Thymus (tissue), 11 donors: ENCODE measurements at regions not wholly inside any gene's neighbourhood (a gene's known extent, or its start where the extent isn't known, plus 50 kb on each side); places are given as distances from the start of the nearest gene placed in this dataset.

ENCODE experiments used
- DNase-seq, 9 donors: peaks; one replicate each; pipeline ENCODE4 v3.0.0-alpha.2; 2013; ENCODE audit warnings: low spot score in 9 of 9, low read depth in 6 of 9, missing footprints in 1 of 9
- H3K27ac ChIP-seq, 2 donors: one replicate each; pipeline ENCODE4 v1.5.1; 2013; ENCODE audit warnings: control low read depth in 1 of 2, low read depth in 1 of 2, low read length in 1 of 2, mild to moderate bottlenecking in 1 of 2, moderate library complexity in 1 of 2
- H3K27me3 ChIP-seq, 2 donors: one replicate each; pipeline ENCODE4 v1.5.1; 2013; ENCODE audit warnings: low read length in 1 of 2; ENCODE audit not compliant: control insufficient read depth in 2 of 2, insufficient read depth in 1 of 2
- H3K36me3 ChIP-seq, 2 donors: one replicate each; pipeline ENCODE4 v1.5.1; 2013; ENCODE audit warnings: low read length in 1 of 2, mild to moderate bottlenecking in 1 of 2, moderate library complexity in 1 of 2; ENCODE audit not compliant: control insufficient read depth in 2 of 2, insufficient read depth in 2 of 2
- H3K4me1 ChIP-seq, 2 donors: one replicate each; pipeline ENCODE4 v1.5.1; 2013; ENCODE audit warnings: low read length in 2 of 2; ENCODE audit not compliant: control insufficient read depth in 2 of 2, insufficient read depth in 2 of 2
- H3K4me3 ChIP-seq, 2 donors: one replicate each; pipeline ENCODE4 v1.5.1; 2013; ENCODE audit warnings: low read length in 2 of 2, control low read depth in 1 of 2, mild to moderate bottlenecking in 1 of 2
- H3K9me3 ChIP-seq, 2 donors: one replicate each; pipeline ENCODE4 v1.5.1; 2013; ENCODE audit warnings: low read length in 1 of 2, mild to moderate bottlenecking in 1 of 2; ENCODE audit not compliant: control insufficient read depth in 2 of 2, insufficient read depth in 1 of 2
- WGBS: extraction: QIAGEN DNeasy Blood & Tissue Kit; methylation state at CpG from one replicate; pipeline ENCODE4 v1.1.7; 2013; 5-methylcytosine and 5-hydroxymethylcytosine counted together
- donor health status: healthy.

GRCh38 chrX:20637351-20637750 lies 370.6 kb upstream of the RPS6KA3 start:
- H3K27ac ChIP-seq, result no peak overlapping the region
- no peaks in the 10 kb centered on the region for H3K27me3 ChIP-seq
- H3K36me3 ChIP-seq, result no peaks in the 10 kb centered on the region
- H3K9me3 ChIP-seq, result no peaks in the 10 kb centered on the region
- WGBS, result 95% methylated on average over 2 of the region's 2 CpGs
- no peak overlapping the region for H3K4me3 ChIP-seq
- no peak for DNase-seq
- no peaks in the 10 kb centered on the region for H3K4me1 ChIP-seq

- H3K27ac ChIP-seq, result no peak overlapping the region
- no peaks in the 10 kb centered on the region for H3K36me3 ChIP-seq
- DNase-seq, result no peak
- no peaks in the 10 kb centered on the region for H3K9me3 ChIP-seq
- 97% methylated on average over 3 of the region's 3 CpGs for WGBS
- H3K4me1 ChIP-seq, result no peaks in the 10 kb centered on the region
- no peaks in the 10 kb centered on the region for H3K27me3 ChIP-seq
- no peak overlapping the region for H3K4me3 ChIP-seq
Observed at GRCh38 chrX:20633451-20633850, 366.7 kb upstream of the RPS6KA3 start.

DNA sequence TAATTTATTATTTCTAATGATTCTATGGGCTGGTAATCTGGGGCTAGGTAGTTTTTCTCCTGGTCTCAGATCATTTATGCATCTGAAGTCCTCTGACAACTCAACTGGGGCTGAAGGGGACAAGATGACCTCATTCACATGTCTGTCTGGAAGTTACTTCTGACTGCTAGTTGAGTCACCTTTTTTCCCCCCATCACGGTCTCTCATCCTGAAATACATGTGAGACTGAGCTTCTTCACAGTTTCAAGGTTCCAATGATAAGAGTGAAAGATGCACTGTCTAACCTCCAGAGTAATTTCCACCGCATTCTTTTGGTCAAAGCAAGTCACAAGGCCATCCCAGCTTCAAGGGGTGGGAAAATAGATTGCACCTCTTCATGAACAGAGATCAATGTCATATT lies 356.7 kb upstream of the RPS6KA3 start:
- Histone ChIP-seq H3K4me3 (no peak overlapping the region), H3K9me3 (no peaks in the 10 kb centered on the region), H3K4me1 (no peaks in the 10 kb centered on the region), H3K27me3 (no peaks in the 10 kb centered on the region), H3K36me3 (no peaks in the 10 kb centered on the region), H3K27ac (no peak overlapping the region)
- 90% methylated on average over 2 of the region's 2 CpGs for WGBS
- DNase-seq, result no peak

DNA sequence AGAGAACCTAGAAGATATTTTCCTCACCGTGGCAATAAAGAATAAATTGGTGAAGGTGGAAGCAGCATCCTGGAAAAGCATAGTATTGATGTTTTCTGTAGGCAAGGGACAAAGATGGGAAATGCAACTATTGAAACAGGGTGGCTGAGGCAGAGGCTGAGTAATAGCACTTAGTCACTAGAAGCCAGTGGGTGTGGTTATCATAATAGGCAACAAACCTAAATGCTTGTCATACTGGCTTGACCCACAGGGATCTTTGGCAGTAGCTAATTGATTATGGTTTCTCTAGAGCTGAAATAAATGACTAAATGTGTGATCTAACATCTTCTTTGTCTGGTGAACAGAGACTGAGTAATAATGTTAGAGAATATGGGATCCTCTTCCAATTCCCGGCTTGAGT lies 353.6 kb upstream of the RPS6KA3 start:
- no peaks in the 10 kb centered on the region for H3K27me3 ChIP-seq
- no peaks in the 10 kb centered on the region for H3K36me3 ChIP-seq
- no peaks in the 10 kb centered on the region for H3K9me3 ChIP-seq
- H3K4me1 ChIP-seq, result no peaks in the 10 kb centered on the region
- DNase-seq, result no peak
- no peak overlapping the region for H3K27ac ChIP-seq
- H3K4me3 ChIP-seq, result no peak overlapping the region
- 92% methylated on average over 2 of the region's 2 CpGs for WGBS

GRCh38 chrX:20609916-20610415 lies 343.3 kb upstream of the RPS6KA3 start:
- H3K27me3 ChIP-seq, result no peaks in the 10 kb centered on the region
- H3K36me3 ChIP-seq, result no peaks in the 10 kb centered on the region
- H3K27ac ChIP-seq, result no peak overlapping the region
- no peak overlapping the region for H3K4me3 ChIP-seq
- DNase-seq, result no peak
- no peaks in the 10 kb centered on the region for H3K4me1 ChIP-seq
- 93% methylated on average over 3 of the region's 3 CpGs for WGBS
- no peaks in the 10 kb centered on the region for H3K9me3 ChIP-seq

GRCh38 chrX:20606831-20607230 lies 340.1 kb upstream of the RPS6KA3 start:
- Histone ChIP-seq H3K4me1 (no peaks in the 10 kb centered on the region), H3K36me3 (no peaks in the 10 kb centered on the region), H3K27ac (no peak overlapping the region), H3K27me3 (no peaks in the 10 kb centered on the region), H3K9me3 (no peaks in the 10 kb centered on the region), H3K4me3 (no peak overlapping the region)
- WGBS, result 87% methylated on average over 4 of the region's 4 CpGs
- no peak for DNase-seq

- 85% methylated on average over 2 of the region's 2 CpGs for WGBS
- H3K4me1 ChIP-seq, result no peaks in the 10 kb centered on the region
- no peaks in the 10 kb centered on the region for H3K9me3 ChIP-seq
- no peak for DNase-seq
- no peaks in the 10 kb centered on the region for H3K27me3 ChIP-seq
- no peak overlapping the region for H3K27ac ChIP-seq
- no peak overlapping the region for H3K4me3 ChIP-seq
- no peaks in the 10 kb centered on the region for H3K36me3 ChIP-seq
Observed at GRCh38 chrX:20596856-20597255, 330.1 kb upstream of the RPS6KA3 start.

- no peaks in the 10 kb centered on the region for H3K4me1 ChIP-seq
- WGBS, result 82% methylated on average over 6 of the region's 6 CpGs
- peak overlapping the region in 1 of 2 donors; percentile 5 for H3K27ac ChIP-seq
- H3K9me3 ChIP-seq, result no peaks in the 10 kb centered on the region
- no peak overlapping the region for H3K4me3 ChIP-seq
- no peaks in the 10 kb centered on the region for H3K27me3 ChIP-seq
- DNase-seq, result no peak
- no peaks in the 10 kb centered on the region for H3K36me3 ChIP-seq
Observed at GRCh38 chrX:20595928-20596575, 329.3 kb upstream of the RPS6KA3 start.

DNA sequence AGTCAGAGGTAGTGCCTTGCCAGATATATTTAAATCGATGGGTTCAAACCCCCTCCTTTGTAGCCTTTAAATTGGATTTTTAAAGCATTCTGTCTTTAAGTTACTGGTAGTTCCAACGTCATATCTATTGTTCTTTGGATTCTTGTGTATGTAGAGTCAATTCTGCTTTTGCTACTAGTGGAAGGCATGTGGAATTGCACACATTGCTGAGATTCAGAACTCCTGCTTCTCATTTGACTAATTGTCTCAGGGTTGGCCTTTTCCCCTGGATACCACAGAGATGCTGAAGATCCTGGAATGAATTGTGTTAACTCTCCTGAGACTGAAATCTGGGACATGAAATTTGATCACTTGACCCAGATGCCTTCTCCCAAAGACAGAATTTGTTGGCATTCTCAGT lies 328.3 kb upstream of the RPS6KA3 start:
- 57% methylated on average over 2 of the region's 2 CpGs for WGBS
- Histone ChIP-seq H3K4me1 (no peaks in the 10 kb centered on the region), H3K36me3 (no peaks in the 10 kb centered on the region), H3K27ac (no peak overlapping the region), H3K4me3 (no peak overlapping the region), H3K27me3 (no peaks in the 10 kb centered on the region), H3K9me3 (no peaks in the 10 kb centered on the region)
- DNase-seq, result no peak
